HCT116 (cell line): ENCODE measurements at regions not wholly inside any gene's neighbourhood (a gene's known extent, or its start where the extent isn't known, plus 50 kb on each side); places are given as distances from the start of the nearest gene placed in this dataset.

Source experiments
- ATAC-seq: fragments of 200-7000 bp; cut with Tn5 transposase; 2 replicates; pipeline ENCODE4 v1.9.1; 2020; ENCODE audit warnings: mild to moderate bottlenecking, moderate library complexity
- BruUV-seq: library from RNA; stranded (reverse); fragments of 400-500 nt; replicated peaks from 2 replicates; lab custom pipeline; 2021; lab: Mats Ljungman, UMichigan
- CTCF ChIA-PET: fragments of 300-600 bp; sonication (Branson Sonifier 250); formaldehyde crosslinking; loops from one replicate; lab custom pipeline; 2021; ENCODE audit warnings: antibody characterized with exemption; lab: Charles Lee
- POLR2A ChIA-PET: fragments of 300-600, 350-600 bp; sonication (Branson Sonifier 250); formaldehyde crosslinking; loops from one replicate; lab custom pipeline; 2021; ENCODE audit warnings: antibody characterized with exemption; lab: Charles Lee
- RAD21 ChIA-PET, 2 experiments: fragments of 300-600 bp; sonication (Branson Sonifier 250); formaldehyde crosslinking; loops; one replicate each; lab custom pipeline; 2023; ENCODE audit warnings: low total read pairs in 2 of 2; ENCODE audit not compliant: uncharacterized antibody in 2 of 2, unreplicated experiment in 2 of 2, low non-redundant PET in 1 of 2; lab: Charles Lee
- DNase-seq: peaks from one replicate; pipeline ENCODE4 v3.0.0-alpha.2; 2010; ENCODE audit warnings: low read depth, low spot score
- H2AFZ ChIP-seq: fragments of 200-600 bp; shearing (Covaris generic), sonication (generic); 2 replicates; pipeline ENCODE4 v1.6.1; 2017; ENCODE audit warnings: low read depth, mixed run types, mixed read lengths, antibody characterized with exemption, low read length; ENCODE audit not compliant: poor library complexity, severe bottlenecking
- H3K27ac ChIP-seq: 2 replicates; pipeline ENCODE4 v1.5.1; 2012; ENCODE audit warnings: low read depth, low read length
- H3K27me3 ChIP-seq: fragments of 200-600 bp; sonication (generic); 2 replicates; pipeline ENCODE4 v1.6.1; 2016; ENCODE audit warnings: mixed run types, low read length, mixed read lengths; ENCODE audit not compliant: insufficient read depth
- H3K36me3 ChIP-seq, 2 experiments: fragments of 200-500 bp in 1 of 2; fragments of 200-600 bp in 1 of 2; sonication (Bioruptor generic) in 1 of 2; sonication (generic) in 1 of 2; 2 replicates each; pipeline versions ENCODE4 v1.5.1 to v1.6.1; 2014 to 2016; ENCODE audit warnings: low read length in 2 of 2, inconsistent platforms in 1 of 2, mixed read lengths in 1 of 2, mixed run types in 1 of 2; ENCODE audit not compliant: insufficient read depth in 2 of 2, control insufficient read depth in 1 of 2
- H3K4me1 ChIP-seq, 2 experiments: fragments of 200-600 bp in 1 of 2; sonication (generic) in 1 of 2; 2 replicates each; pipeline versions ENCODE4 v1.5.1 to v1.6.1; 2012 to 2017; ENCODE audit warnings: low read length in 2 of 2, inconsistent platforms in 1 of 2, mild to moderate bottlenecking in 1 of 2, mixed read lengths in 1 of 2, mixed run types in 1 of 2, moderate library complexity in 1 of 2; ENCODE audit not compliant: insufficient read depth in 2 of 2, control insufficient read depth in 1 of 2
- H3K4me2 ChIP-seq: fragments of 200-600 bp; sonication (generic); 2 replicates; pipeline ENCODE4 v1.6.1; 2017; ENCODE audit warnings: mixed run types, low read length, mixed read lengths
- H3K4me3 ChIP-seq, 2 experiments: fragments of 200-600 bp in 1 of 2; sonication (generic) in 1 of 2; replicated peaks in 1 of 2; 2 replicates each; pipeline ENCODE4 v1.5.1; 2011 to 2016; ENCODE audit warnings: low read length in 2 of 2, control low read depth in 1 of 2, low read depth in 1 of 2, mild to moderate bottlenecking in 1 of 2, mixed read lengths in 1 of 2, mixed run types in 1 of 2
- H3K79me2 ChIP-seq: fragments of 200-600 bp; sonication (generic); 2 replicates; pipeline ENCODE4 v1.6.1; 2017; ENCODE audit warnings: mild to moderate bottlenecking, mixed run types, low read length, moderate library complexity, mixed read lengths; ENCODE audit not compliant: insufficient read depth
- H3K9ac ChIP-seq: fragments of 200-600 bp; sonication (generic); 2 replicates; pipeline ENCODE4 v1.6.1; 2016; ENCODE audit warnings: low read length, mixed read lengths
- H3K9me2 ChIP-seq: fragments of 200-600 bp; sonication (generic), shearing (Covaris generic); 2 replicates; pipeline ENCODE4 v1.6.1; 2017; ENCODE audit warnings: mixed run types, mild to moderate bottlenecking, moderate library complexity; ENCODE audit not compliant: insufficient read depth
- H3K9me3 ChIP-seq, 2 experiments: fragments of 200-500 bp in 1 of 2; fragments of 200-600 bp in 1 of 2; sonication (Bioruptor generic) in 1 of 2; sonication (generic) in 1 of 2; 2 replicates each; pipeline ENCODE4 v1.6.1; 2014 to 2017; ENCODE audit warnings: low read length in 2 of 2, mixed read lengths in 2 of 2, inconsistent platforms in 1 of 2, low read depth in 1 of 2, mild to moderate bottlenecking in 1 of 2, mixed run types in 1 of 2, moderate library complexity in 1 of 2; ENCODE audit not compliant: control insufficient read depth in 1 of 2, insufficient read depth in 1 of 2
- H4K20me1 ChIP-seq: fragments of 200-600 bp; sonication (generic), shearing (Covaris generic); 2 replicates; pipeline ENCODE4 v1.6.1; 2017; ENCODE audit warnings: mixed run types, mild to moderate bottlenecking, moderate library complexity; ENCODE audit not compliant: insufficient read depth
- CBX3 ChIP-seq: IDR thresholded peaks from 2 replicates; pipeline ENCODE4 v1.6.1; 2012; ENCODE audit warnings: low read depth
- EGR1 ChIP-seq: IDR thresholded peaks from 2 replicates; pipeline ENCODE4 v1.6.1; 2012; ENCODE audit warnings: low read depth
- ELF1 ChIP-seq: IDR thresholded peaks from 2 replicates; pipeline ENCODE4 v1.6.1; 2012; ENCODE audit warnings: low read depth, borderline replicate concordance
- EZH2 ChIP-seq: fragments of 200-600 bp; sonication (generic); IDR thresholded peaks from 2 replicates; pipeline ENCODE4 v1.6.1; 2017; ENCODE audit warnings: antibody characterized with exemption, mixed run types
- JUND ChIP-seq: IDR thresholded peaks from 2 replicates; pipeline ENCODE4 v1.6.1; 2012
- POLR2A ChIP-seq: IDR thresholded peaks from 2 replicates; pipeline ENCODE4 v1.7.0; 2011; ENCODE audit warnings: borderline replicate concordance; ENCODE audit not compliant: insufficient read depth, insufficient read length; ENCODE audit errors: extremely low read depth
- POLR2AphosphoS5 ChIP-seq: IDR thresholded peaks from 2 replicates; pipeline ENCODE4 v1.6.1; 2011; ENCODE audit warnings: mild to moderate bottlenecking, low read depth, low read length, moderate library complexity
- RAD21 ChIP-seq: IDR thresholded peaks from 2 replicates; pipeline ENCODE4 v1.6.1; 2012; ENCODE audit warnings: low read depth, mild to moderate bottlenecking
- SP1 ChIP-seq: IDR thresholded peaks from 2 replicates; pipeline ENCODE4 v1.6.1; 2012; ENCODE audit warnings: low read depth
- TCF7L2 ChIP-seq: IDR thresholded peaks from 2 replicates; pipeline ENCODE4 v1.7.0; 2011; ENCODE audit warnings: borderline replicate concordance, inconsistent platforms; ENCODE audit not compliant: insufficient read depth, insufficient read length; ENCODE audit errors: extremely low read depth
- ZNF274 ChIP-seq: fragments of 200-500 bp; sonication (Bioruptor generic); IDR thresholded peaks from 2 replicates; pipeline ENCODE4 v1.6.1; 2014; ENCODE audit warnings: mild to moderate bottlenecking, low read depth, low read length, inconsistent platforms
- intact Hi-C: fragments of 100-400 bp; cut with micrococcal nuclease; formaldehyde crosslinking; loops from 2 replicates; pipeline ENCODE4 v1.10.0; 2022
- TF ChIP-seq, protein P1 (sequence below), 3 experiments: fragments of 200-600 bp in 1 of 3; sonication (generic) in 1 of 3; IDR thresholded peaks in 2 of 3; conservative IDR thresholded peaks in 1 of 3; 2 replicates each; pipeline ENCODE4 v1.5.1; 2012 to 2017; ENCODE audit warnings: low read depth in 2 of 3, low read length in 2 of 3, antibody characterized with exemption in 1 of 3, borderline replicate concordance in 1 of 3, control low read depth in 1 of 3, mild to moderate bottlenecking in 1 of 3, mixed read lengths in 1 of 3, mixed run types in 1 of 3, moderate library complexity in 1 of 3; ENCODE audit not compliant: insufficient read depth in 1 of 3
- TF ChIP-seq, protein P2 (sequence below): IDR thresholded peaks from 2 replicates; pipeline ENCODE4 v1.6.1; 2012; ENCODE audit warnings: low read depth

DNA sequence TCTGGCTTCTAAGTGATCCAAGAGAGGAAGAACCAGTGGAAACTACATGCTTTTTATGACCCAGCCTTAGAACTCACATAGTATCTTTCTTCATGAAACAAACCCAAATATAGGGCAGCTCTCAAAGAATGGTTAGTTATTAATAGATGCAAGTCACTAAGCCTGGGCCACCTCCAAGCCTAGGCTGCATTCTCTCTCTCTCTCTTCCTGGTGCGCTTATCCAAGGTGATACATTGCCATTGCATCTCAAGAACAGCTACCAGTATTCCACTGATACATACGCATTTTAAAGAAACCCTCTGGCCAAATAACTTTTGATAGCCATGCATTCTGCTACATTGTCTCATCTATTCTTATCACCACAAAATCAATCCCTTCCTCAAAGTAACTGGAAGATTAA, 455.6 kb upstream of the ADGRL2 start (continued):
- TF ChIP-seq, protein P1, sequence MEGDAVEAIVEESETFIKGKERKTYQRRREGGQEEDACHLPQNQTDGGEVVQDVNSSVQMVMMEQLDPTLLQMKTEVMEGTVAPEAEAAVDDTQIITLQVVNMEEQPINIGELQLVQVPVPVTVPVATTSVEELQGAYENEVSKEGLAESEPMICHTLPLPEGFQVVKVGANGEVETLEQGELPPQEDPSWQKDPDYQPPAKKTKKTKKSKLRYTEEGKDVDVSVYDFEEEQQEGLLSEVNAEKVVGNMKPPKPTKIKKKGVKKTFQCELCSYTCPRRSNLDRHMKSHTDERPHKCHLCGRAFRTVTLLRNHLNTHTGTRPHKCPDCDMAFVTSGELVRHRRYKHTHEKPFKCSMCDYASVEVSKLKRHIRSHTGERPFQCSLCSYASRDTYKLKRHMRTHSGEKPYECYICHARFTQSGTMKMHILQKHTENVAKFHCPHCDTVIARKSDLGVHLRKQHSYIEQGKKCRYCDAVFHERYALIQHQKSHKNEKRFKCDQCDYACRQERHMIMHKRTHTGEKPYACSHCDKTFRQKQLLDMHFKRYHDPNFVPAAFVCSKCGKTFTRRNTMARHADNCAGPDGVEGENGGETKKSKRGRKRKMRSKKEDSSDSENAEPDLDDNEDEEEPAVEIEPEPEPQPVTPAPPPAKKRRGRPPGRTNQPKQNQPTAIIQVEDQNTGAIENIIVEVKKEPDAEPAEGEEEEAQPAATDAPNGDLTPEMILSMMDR (IDR thresholded peaks at IDR 0.05 in 2 of 3, conservative IDR thresholded peaks at IDR 0.05 in 1 of 3; ENCODE audit: borderline replicate concordance in 1 of 3, insufficient read depth in 1 of 3, low read depth in 2 of 3, low read length in 2 of 3) = no peak
- TF ChIP-seq, protein P2, sequence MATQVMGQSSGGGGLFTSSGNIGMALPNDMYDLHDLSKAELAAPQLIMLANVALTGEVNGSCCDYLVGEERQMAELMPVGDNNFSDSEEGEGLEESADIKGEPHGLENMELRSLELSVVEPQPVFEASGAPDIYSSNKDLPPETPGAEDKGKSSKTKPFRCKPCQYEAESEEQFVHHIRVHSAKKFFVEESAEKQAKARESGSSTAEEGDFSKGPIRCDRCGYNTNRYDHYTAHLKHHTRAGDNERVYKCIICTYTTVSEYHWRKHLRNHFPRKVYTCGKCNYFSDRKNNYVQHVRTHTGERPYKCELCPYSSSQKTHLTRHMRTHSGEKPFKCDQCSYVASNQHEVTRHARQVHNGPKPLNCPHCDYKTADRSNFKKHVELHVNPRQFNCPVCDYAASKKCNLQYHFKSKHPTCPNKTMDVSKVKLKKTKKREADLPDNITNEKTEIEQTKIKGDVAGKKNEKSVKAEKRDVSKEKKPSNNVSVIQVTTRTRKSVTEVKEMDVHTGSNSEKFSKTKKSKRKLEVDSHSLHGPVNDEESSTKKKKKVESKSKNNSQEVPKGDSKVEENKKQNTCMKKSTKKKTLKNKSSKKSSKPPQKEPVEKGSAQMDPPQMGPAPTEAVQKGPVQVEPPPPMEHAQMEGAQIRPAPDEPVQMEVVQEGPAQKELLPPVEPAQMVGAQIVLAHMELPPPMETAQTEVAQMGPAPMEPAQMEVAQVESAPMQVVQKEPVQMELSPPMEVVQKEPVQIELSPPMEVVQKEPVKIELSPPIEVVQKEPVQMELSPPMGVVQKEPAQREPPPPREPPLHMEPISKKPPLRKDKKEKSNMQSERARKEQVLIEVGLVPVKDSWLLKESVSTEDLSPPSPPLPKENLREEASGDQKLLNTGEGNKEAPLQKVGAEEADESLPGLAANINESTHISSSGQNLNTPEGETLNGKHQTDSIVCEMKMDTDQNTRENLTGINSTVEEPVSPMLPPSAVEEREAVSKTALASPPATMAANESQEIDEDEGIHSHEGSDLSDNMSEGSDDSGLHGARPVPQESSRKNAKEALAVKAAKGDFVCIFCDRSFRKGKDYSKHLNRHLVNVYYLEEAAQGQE = no peak
- TF ChIP-seq POLR2A (no peak), ZNF274 (no peak), EGR1 (no peak), SP1 (no peak), CBX3 (no peak), POLR2AphosphoS5 (no peak)

GRCh38 chr1:81340239-81340638, 460.5 kb upstream of the ADGRL2 start:
- Histone ChIP-seq H3K27me3 (no peaks in the 10 kb centered on the region), H3K9me3 (no peaks in the 10 kb centered on the region), H3K27ac (no peak overlapping the region), H3K9me2 (no peaks in the 10 kb centered on the region), H2AFZ (no peak overlapping the region), H3K79me2 (no peaks in the 10 kb centered on the region), H3K4me2 (no peak overlapping the region), H4K20me1 (no peaks in the 10 kb centered on the region), H3K4me3 (no peak overlapping the region), H3K9ac (no peak overlapping the region), H3K36me3 (no peaks in the 10 kb centered on the region), H3K4me1 (no peaks in the 10 kb centered on the region)
- DNase-seq = no peak
- no peak for ATAC-seq
- CTCF ChIA-PET = no interaction called here
- POLR2A ChIA-PET = no interaction called here
- intact Hi-C loops = no loop called here
- no TSS peak for BruUV-seq
- no peak for TF ChIP-seq JUND
- TF ChIP-seq TCF7L2 = no peak
- no peak for TF ChIP-seq RAD21
- no peak for TF ChIP-seq ZNF274
- no peak for TF ChIP-seq EGR1
- no peak for TF ChIP-seq ELF1
- TF ChIP-seq EZH2 = no peak
- RAD21 ChIA-PET = no interaction called here
